ENCODE measurements at regions not wholly inside any gene's neighbourhood (a gene's known extent, or its start where the extent isn't known, plus 50 kb on each side); places are given as distances from the start of the nearest gene placed in this dataset.

GRCh38 chr12:116403546-116403945, 126.1 kb upstream of the MED13L start:
- intact Hi-C loops (cut with DNase I, micrococcal nuclease) = no loop called here
- no peaks in the 10 kb centered on the region for H3K36me3 ChIP-seq (ENCODE audit: low read depth)
- ATAC-seq (no peak), DNase-seq (no peak)
- H3K9me3 ChIP-seq = peaks cover 1% of the 10 kb centered on the region
- TF ChIP-seq CTCF (IDR thresholded peaks at IDR 0.05) = no peak
- no peak overlapping the region for H3K4me3 ChIP-seq
- no peaks in the 10 kb centered on the region for H3K4me1 ChIP-seq (ENCODE audit: low read depth)

GRCh38 chr12:116404247-116404646, 126.8 kb upstream of the MED13L start:
- ATAC-seq = no peak
- Histone ChIP-seq H3K4me1 (ENCODE audit: low read depth) (no peaks in the 10 kb centered on the region), H3K9me3 (no peaks in the 10 kb centered on the region), H3K4me3 (no peak overlapping the region), H3K36me3 (ENCODE audit: low read depth) (no peaks in the 10 kb centered on the region)
- DNase-seq = no peak
- TF ChIP-seq CTCF (IDR thresholded peaks at IDR 0.05) = no peak
- intact Hi-C loops (cut with DNase I, micrococcal nuclease) = no loop called here

- Histone ChIP-seq H3K4me1 (ENCODE audit: low read depth) (no peaks in the 10 kb centered on the region), H3K36me3 (ENCODE audit: low read depth) (no peaks in the 10 kb centered on the region), H3K9me3 (no peaks in the 10 kb centered on the region), H3K4me3 (no peak overlapping the region)
- ATAC-seq (peak; percentile 76), DNase-seq (no peak)
- intact Hi-C loops (cut with DNase I, micrococcal nuclease) = no loop called here
- TF ChIP-seq CTCF (IDR thresholded peaks at IDR 0.05) = no peak
Measured at GRCh38 chr12:116404913-116405611, 127.6 kb upstream of the MED13L start.

GRCh38 chr12:116406529-116406928, 129.0 kb upstream of the MED13L start:
- intact Hi-C loops (cut with DNase I, micrococcal nuclease) = no loop called here
- peak; percentile 90 for ATAC-seq

GRCh38 chr12:116408489-116409250, 131.2 kb upstream of the MED13L start:
- TF ChIP-seq CTCF (IDR thresholded peaks at IDR 0.05) = no peak
- no peak overlapping the region for H3K4me3 ChIP-seq
- intact Hi-C loops (cut with DNase I, micrococcal nuclease) = no loop called here
- no peaks in the 10 kb centered on the region for H3K9me3 ChIP-seq
- H3K4me1 ChIP-seq (ENCODE audit: low read depth) = no peaks in the 10 kb centered on the region
- ATAC-seq = no peak
- DNase-seq = no peak
- no peaks in the 10 kb centered on the region for H3K36me3 ChIP-seq (ENCODE audit: low read depth)

More at GRCh38 chr12:116406529-116406928, 129.0 kb upstream of the MED13L start:
- TF ChIP-seq CTCF (IDR thresholded peaks at IDR 0.05) = no peak
- Histone ChIP-seq H3K4me1 (ENCODE audit: low read depth) (no peaks in the 10 kb centered on the region), H3K9me3 (no peaks in the 10 kb centered on the region), H3K4me3 (no peak overlapping the region), H3K36me3 (ENCODE audit: low read depth) (no peaks in the 10 kb centered on the region)
- DNase-seq = peak; percentile 61 to 76 (median 70)
